WTC11 (cell line): ENCODE measurements at regions not wholly inside any gene's neighbourhood (a gene's known extent, or its start where the extent isn't known, plus 50 kb on each side); places are given as distances from the start of the nearest gene placed in this dataset.

Experiments
- ATAC-seq: fragments of 200-7000 bp; cut with Tn5 transposase; 2 replicates; pipeline ENCODE4 v1.10.0; 2021; ENCODE audit warnings: mild to moderate bottlenecking, moderate library complexity
- CTCF ChIA-PET: fragments of 300-600 bp; sonication (Branson Sonifier 250); formaldehyde crosslinking; loops from one replicate; lab custom pipeline; 2021; ENCODE audit warnings: antibody characterized with exemption; lab: Charles Lee
- POLR2A ChIA-PET: fragments of 350-600 bp; sonication (Branson Sonifier 250); formaldehyde crosslinking; loops from one replicate; lab custom pipeline; 2021; ENCODE audit warnings: antibody characterized with exemption; lab: Charles Lee
- DNase-seq: peaks from one replicate; pipeline ENCODE4 v3.0.0; 2021; ENCODE audit warnings: low spot score
- H3K27ac Mint-ChIP-seq: 2 replicates; pipeline ENCODE4 v1.8.0; 2021; ENCODE audit warnings: mixed read lengths
- H3K27me3 Mint-ChIP-seq: 2 replicates; pipeline ENCODE4 v1.8.0; 2021; ENCODE audit warnings: low read depth, mild to moderate bottlenecking, moderate library complexity, mixed read lengths
- H3K36me3 Mint-ChIP-seq: 2 replicates; pipeline ENCODE4 v1.8.0; 2021; ENCODE audit warnings: mixed read lengths
- H3K4me1 Mint-ChIP-seq: 2 replicates; pipeline ENCODE4 v1.8.0; 2022; ENCODE audit warnings: mixed read lengths
- H3K4me3 Mint-ChIP-seq: 2 replicates; pipeline ENCODE4 v1.8.0; 2021; ENCODE audit warnings: mild to moderate bottlenecking, moderate library complexity, mixed read lengths
- H3K9me3 Mint-ChIP-seq: 2 replicates; pipeline ENCODE4 v1.8.0; 2021; ENCODE audit warnings: mixed read lengths
- ATF3 ChIP-seq: sonication (generic); formaldehyde crosslinking; conservative IDR thresholded peaks from 2 replicates; pipeline ENCODE4 v1.8.1; 2022; ENCODE audit warnings: mild to moderate bottlenecking, missing genetic modification reagents
- CREB1 ChIP-seq: sonication (generic); formaldehyde crosslinking; IDR thresholded peaks from 2 replicates; pipeline ENCODE4 v1.8.0; 2023; ENCODE audit warnings: mild to moderate bottlenecking, missing genetic modification reagents
- EMX1 ChIP-seq: fragments of 250-450 bp; sonication (Bioruptor Pico); IDR thresholded peaks from 2 replicates; pipeline ENCODE4 v1.8.0; 2021; ENCODE audit warnings: mild to moderate bottlenecking
- ERG ChIP-seq: fragments of 250-450 bp; sonication (Bioruptor Pico); IDR thresholded peaks from 2 replicates; pipeline ENCODE4 v1.8.0; 2021; ENCODE audit warnings: mild to moderate bottlenecking
- JAZF1 ChIP-seq: fragments of 250-450 bp; sonication (Bioruptor Pico); IDR thresholded peaks from 2 replicates; pipeline ENCODE4 v1.9.0; 2021; ENCODE audit warnings: moderate library complexity, mild to moderate bottlenecking, inconsistent platforms
- KAT7 ChIP-seq: sonication (generic); formaldehyde crosslinking; IDR thresholded peaks from 2 replicates; pipeline ENCODE4 v1.8.1; 2023; ENCODE audit warnings: missing genetic modification reagents, mild to moderate bottlenecking, borderline replicate concordance
- SMAD3 ChIP-seq: sonication (generic); formaldehyde crosslinking; IDR thresholded peaks from 2 replicates; pipeline ENCODE4 v1.8.0; 2022; ENCODE audit warnings: missing genetic modification reagents, mild to moderate bottlenecking, borderline replicate concordance
- SP1 ChIP-seq: sonication (generic); formaldehyde crosslinking; conservative IDR thresholded peaks from 2 replicates; pipeline ENCODE4 v1.8.1; 2022; ENCODE audit warnings: missing genetic modification reagents
- TCF7 ChIP-seq: sonication (generic); formaldehyde crosslinking; IDR thresholded peaks from 2 replicates; pipeline ENCODE4 v1.8.0; 2022; ENCODE audit warnings: mild to moderate bottlenecking, low read depth, missing genetic modification reagents, moderate library complexity
- ZNF317 ChIP-seq: sonication (generic); formaldehyde crosslinking; IDR thresholded peaks from 2 replicates; pipeline ENCODE4 v1.8.1; 2023; ENCODE audit warnings: low read depth, mild to moderate bottlenecking, moderate library complexity, missing genetic modification reagents, borderline replicate concordance
- ZNF671 ChIP-seq: fragments of 250-450 bp; sonication (Bioruptor Pico); IDR thresholded peaks from 2 replicates; pipeline ENCODE4 v1.8.0; 2021; ENCODE audit warnings: mild to moderate bottlenecking
- TF ChIP-seq, protein P1 (sequence below): sonication (generic); formaldehyde crosslinking; IDR thresholded peaks from 2 replicates; pipeline ENCODE4 v1.8.1; 2023; ENCODE audit warnings: mild to moderate bottlenecking, missing genetic modification reagents
- TF ChIP-seq, protein P2 (sequence below): sonication (generic); formaldehyde crosslinking; IDR thresholded peaks from 2 replicates; pipeline ENCODE4 v1.8.0; 2022; ENCODE audit warnings: mild to moderate bottlenecking, missing genetic modification reagents
- TF ChIP-seq, protein P3 (sequence below): fragments of 250-450 bp; sonication (Bioruptor Pico); IDR thresholded peaks from 2 replicates; pipeline ENCODE4 v1.9.0; 2021; ENCODE audit warnings: mild to moderate bottlenecking
- TF ChIP-seq, protein P4 (sequence below): sonication (generic); formaldehyde crosslinking; IDR thresholded peaks from 2 replicates; pipeline ENCODE4 v1.8.1; 2022; ENCODE audit warnings: low read depth, mild to moderate bottlenecking, moderate library complexity, missing genetic modification reagents, borderline replicate concordance
- TF ChIP-seq, protein P5 (sequence below): fragments of 200-600 bp; IDR thresholded peaks from 2 replicates; pipeline ENCODE4 v1.8.0; 2022; ENCODE audit warnings: antibody characterized with exemption
- TF ChIP-seq, protein P6 (sequence below): sonication (generic); formaldehyde crosslinking; IDR thresholded peaks from 2 replicates; pipeline ENCODE4 v1.8.1; 2022; ENCODE audit warnings: missing genetic modification reagents, borderline replicate concordance

- no peaks in the 10 kb centered on the region for H3K27me3 Mint-ChIP-seq
- ChIA-PET POLR2A (interaction anchor here (0.6 kb wide), 1 partner anchor 776 kb away, joined by 5 read pairs; no protein-coding TSS in a partner anchor), CTCF (no interaction called here)
- H3K36me3 Mint-ChIP-seq: no peaks in the 10 kb centered on the region
- DNase-seq (no peak), ATAC-seq (no peak)
- no peak overlapping the region for H3K4me3 Mint-ChIP-seq
- H3K27ac Mint-ChIP-seq: no peak overlapping the region
- TF ChIP-seq ZNF671 (CRISPR knock-in tag): no peak
- TF ChIP-seq, protein P1, sequence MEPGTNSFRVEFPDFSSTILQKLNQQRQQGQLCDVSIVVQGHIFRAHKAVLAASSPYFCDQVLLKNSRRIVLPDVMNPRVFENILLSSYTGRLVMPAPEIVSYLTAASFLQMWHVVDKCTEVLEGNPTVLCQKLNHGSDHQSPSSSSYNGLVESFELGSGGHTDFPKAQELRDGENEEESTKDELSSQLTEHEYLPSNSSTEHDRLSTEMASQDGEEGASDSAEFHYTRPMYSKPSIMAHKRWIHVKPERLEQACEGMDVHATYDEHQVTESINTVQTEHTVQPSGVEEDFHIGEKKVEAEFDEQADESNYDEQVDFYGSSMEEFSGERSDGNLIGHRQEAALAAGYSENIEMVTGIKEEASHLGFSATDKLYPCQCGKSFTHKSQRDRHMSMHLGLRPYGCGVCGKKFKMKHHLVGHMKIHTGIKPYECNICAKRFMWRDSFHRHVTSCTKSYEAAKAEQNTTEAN (CRISPR knock-in tag): no peak
- TF ChIP-seq JAZF1 (CRISPR knock-in tag): no peak
- TF ChIP-seq, protein P2, sequence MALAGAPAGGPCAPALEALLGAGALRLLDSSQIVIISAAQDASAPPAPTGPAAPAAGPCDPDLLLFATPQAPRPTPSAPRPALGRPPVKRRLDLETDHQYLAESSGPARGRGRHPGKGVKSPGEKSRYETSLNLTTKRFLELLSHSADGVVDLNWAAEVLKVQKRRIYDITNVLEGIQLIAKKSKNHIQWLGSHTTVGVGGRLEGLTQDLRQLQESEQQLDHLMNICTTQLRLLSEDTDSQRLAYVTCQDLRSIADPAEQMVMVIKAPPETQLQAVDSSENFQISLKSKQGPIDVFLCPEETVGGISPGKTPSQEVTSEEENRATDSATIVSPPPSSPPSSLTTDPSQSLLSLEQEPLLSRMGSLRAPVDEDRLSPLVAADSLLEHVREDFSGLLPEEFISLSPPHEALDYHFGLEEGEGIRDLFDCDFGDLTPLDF (CRISPR knock-in tag): no peak
- TF ChIP-seq, protein P3, sequence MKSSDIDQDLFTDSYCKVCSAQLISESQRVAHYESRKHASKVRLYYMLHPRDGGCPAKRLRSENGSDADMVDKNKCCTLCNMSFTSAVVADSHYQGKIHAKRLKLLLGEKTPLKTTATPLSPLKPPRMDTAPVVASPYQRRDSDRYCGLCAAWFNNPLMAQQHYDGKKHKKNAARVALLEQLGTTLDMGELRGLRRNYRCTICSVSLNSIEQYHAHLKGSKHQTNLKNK (CRISPR knock-in tag): no peak
- TF ChIP-seq KAT7 (CRISPR knock-in tag): no peak
- no peak for TF ChIP-seq SMAD3
- no peak for TF ChIP-seq EMX1
- no peak for TF ChIP-seq SP1 (CRISPR knock-in tag)
- TF ChIP-seq, protein P4, sequence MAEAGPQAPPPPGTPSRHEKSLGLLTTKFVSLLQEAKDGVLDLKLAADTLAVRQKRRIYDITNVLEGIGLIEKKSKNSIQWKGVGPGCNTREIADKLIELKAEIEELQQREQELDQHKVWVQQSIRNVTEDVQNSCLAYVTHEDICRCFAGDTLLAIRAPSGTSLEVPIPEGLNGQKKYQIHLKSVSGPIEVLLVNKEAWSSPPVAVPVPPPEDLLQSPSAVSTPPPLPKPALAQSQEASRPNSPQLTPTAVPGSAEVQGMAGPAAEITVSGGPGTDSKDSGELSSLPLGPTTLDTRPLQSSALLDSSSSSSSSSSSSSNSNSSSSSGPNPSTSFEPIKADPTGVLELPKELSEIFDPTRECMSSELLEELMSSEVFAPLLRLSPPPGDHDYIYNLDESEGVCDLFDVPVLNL (CRISPR knock-in tag): no peak
- TF ChIP-seq, protein P5, sequence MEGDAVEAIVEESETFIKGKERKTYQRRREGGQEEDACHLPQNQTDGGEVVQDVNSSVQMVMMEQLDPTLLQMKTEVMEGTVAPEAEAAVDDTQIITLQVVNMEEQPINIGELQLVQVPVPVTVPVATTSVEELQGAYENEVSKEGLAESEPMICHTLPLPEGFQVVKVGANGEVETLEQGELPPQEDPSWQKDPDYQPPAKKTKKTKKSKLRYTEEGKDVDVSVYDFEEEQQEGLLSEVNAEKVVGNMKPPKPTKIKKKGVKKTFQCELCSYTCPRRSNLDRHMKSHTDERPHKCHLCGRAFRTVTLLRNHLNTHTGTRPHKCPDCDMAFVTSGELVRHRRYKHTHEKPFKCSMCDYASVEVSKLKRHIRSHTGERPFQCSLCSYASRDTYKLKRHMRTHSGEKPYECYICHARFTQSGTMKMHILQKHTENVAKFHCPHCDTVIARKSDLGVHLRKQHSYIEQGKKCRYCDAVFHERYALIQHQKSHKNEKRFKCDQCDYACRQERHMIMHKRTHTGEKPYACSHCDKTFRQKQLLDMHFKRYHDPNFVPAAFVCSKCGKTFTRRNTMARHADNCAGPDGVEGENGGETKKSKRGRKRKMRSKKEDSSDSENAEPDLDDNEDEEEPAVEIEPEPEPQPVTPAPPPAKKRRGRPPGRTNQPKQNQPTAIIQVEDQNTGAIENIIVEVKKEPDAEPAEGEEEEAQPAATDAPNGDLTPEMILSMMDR: no peak
- no peak for TF ChIP-seq TCF7
- TF ChIP-seq, all 79 proteins: peak for 0
- Mint-ChIP-seq H3K4me1 (no peaks in the 10 kb centered on the region), H3K9me3 (no peaks in the 10 kb centered on the region)
Measured at GRCh38 chr6:8865451-8865850, 430.1 kb upstream of the SLC35B3 start.

DNA sequence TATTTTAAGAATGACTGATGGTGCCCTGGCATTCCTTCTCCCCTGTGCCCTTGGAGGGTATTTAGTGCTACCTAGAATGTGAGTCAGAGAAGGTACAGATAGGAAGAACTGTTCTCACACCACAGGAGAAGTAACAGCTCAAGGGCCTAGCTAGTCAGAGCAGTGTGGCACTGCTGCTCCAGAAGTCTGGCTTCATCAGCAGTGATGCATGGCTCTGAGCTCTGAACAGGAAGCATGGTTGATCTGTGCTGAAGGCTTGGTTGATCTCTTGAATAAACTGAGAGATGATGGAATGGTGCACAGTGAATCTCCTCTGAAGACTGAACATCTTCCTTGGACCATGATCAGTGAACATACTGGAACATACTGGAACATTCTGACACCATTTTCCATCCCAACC, 425.3 kb upstream of the SLC35B3 start:
- ATAC-seq (no peak), DNase-seq (no peak)
- TF ChIP-seq ERG (CRISPR knock-in tag) (no peak), CREB1 (CRISPR knock-in tag) (no peak), ATF3 (CRISPR knock-in tag) (no peak), ZNF317 (CRISPR knock-in tag) (no peak)
- TF ChIP-seq, protein P6, sequence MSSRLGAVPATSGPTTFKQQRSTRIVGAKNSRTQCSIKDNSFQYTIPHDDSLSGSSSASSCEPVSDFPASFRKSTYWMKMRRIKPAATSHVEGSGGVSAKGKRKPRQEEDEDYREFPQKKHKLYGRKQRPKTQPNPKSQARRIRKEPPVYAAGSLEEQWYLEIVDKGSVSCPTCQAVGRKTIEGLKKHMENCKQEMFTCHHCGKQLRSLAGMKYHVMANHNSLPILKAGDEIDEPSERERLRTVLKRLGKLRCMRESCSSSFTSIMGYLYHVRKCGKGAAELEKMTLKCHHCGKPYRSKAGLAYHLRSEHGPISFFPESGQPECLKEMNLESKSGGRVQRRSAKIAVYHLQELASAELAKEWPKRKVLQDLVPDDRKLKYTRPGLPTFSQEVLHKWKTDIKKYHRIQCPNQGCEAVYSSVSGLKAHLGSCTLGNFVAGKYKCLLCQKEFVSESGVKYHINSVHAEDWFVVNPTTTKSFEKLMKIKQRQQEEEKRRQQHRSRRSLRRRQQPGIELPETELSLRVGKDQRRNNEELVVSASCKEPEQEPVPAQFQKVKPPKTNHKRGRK: no peak
- TF ChIP-seq, protein P5: no peak
- Mint-ChIP-seq H3K9me3 (no peaks in the 10 kb centered on the region), H3K27ac (no peak overlapping the region), H3K36me3 (no peaks in the 10 kb centered on the region), H3K4me3 (no peak overlapping the region), H3K4me1 (peaks cover 4% of the 10 kb centered on the region; the same call in 1 of the 2 replicates), H3K27me3 (no peaks in the 10 kb centered on the region)
- ChIA-PET CTCF (no interaction called here), POLR2A (no interaction called here)
